ENCODE measurements at regions not wholly inside any gene's neighbourhood (a gene's known extent, or its start where the extent isn't known, plus 50 kb on each side); places are given as distances from the start of the nearest gene placed in this dataset.
"Not testable (repeated sequence)": the region's sequence is repeated elsewhere in the genome, so short reads cannot be mapped to it uniquely, and the experiment has no call there.

- DNase-seq (ENCODE audit: low read depth) = no peak
These were observed 1340.9 kb downstream of the FSCB start for GRCh38 chr14:43166163-43166562.

GRCh38 chr14:43165651-43166050 is 1341.4 kb downstream of the FSCB start:
- DNase-seq (ENCODE audit: low read depth) = no peak

- DNase-seq (ENCODE audit: low read depth) = no peak
These were observed 1345.6 kb downstream of the FSCB start for GRCh38 chr14:43161477-43161876.

GRCh38 chr14:43157661-43158060 is 1349.4 kb downstream of the FSCB start:
- no peak for DNase-seq (ENCODE audit: low read depth)

- DNase-seq (ENCODE audit: low read depth) = no peak
These were observed 1351.2 kb downstream of the FSCB start for GRCh38 chr14:43155924-43156323.

- no peak for DNase-seq (ENCODE audit: low read depth)
These were observed 1351.8 kb downstream of the FSCB start for GRCh38 chr14:43155258-43155657.

- DNase-seq (ENCODE audit: low read depth) = no peak
These were observed 1359.6 kb downstream of the FSCB start for GRCh38 chr14:43147485-43147884.

- DNase-seq (ENCODE audit: low read depth) = no peak
These were observed 1361.7 kb downstream of the FSCB start for GRCh38 chr14:43145361-43145760.

GRCh38 chr14:43143106-43143505 is 1364.0 kb downstream of the FSCB start:
- DNase-seq (ENCODE audit: low read depth) = no peak

- DNase-seq (ENCODE audit: low read depth) = no peak
These were observed 1365.4 kb downstream of the FSCB start for GRCh38 chr14:43141636-43142191.

- no peak for DNase-seq (ENCODE audit: low read depth)
These were observed 1366.6 kb downstream of the FSCB start for GRCh38 chr14:43140453-43140852.

GRCh38 chr14:43135877-43136411 is 1371.1 kb downstream of the FSCB start:
- no peak for DNase-seq (ENCODE audit: low read depth)

GRCh38 chr14:43132441-43132840 is 1374.6 kb downstream of the FSCB start:
- no peak for DNase-seq (ENCODE audit: low read depth)

GRCh38 chr14:43128429-43128828 is 1378.7 kb downstream of the FSCB start:
- not testable (repeated sequence) for DNase-seq (ENCODE audit: low read depth)

GRCh38 chr14:43127874-43128273 is 1379.2 kb downstream of the FSCB start:
- DNase-seq (ENCODE audit: low read depth) = not testable (repeated sequence)

GRCh38 chr14:43123544-43123943 is 1383.5 kb downstream of the FSCB start:
- DNase-seq (ENCODE audit: low read depth) = no peak

- DNase-seq (ENCODE audit: low read depth) = no peak
These were observed 1387.4 kb downstream of the FSCB start for GRCh38 chr14:43119672-43120071.

GRCh38 chr14:43116341-43116740 is 1390.7 kb downstream of the FSCB start:
- DNase-seq (ENCODE audit: low read depth) = no peak

GRCh38 chr14:43105305-43105704 is 1401.8 kb downstream of the FSCB start:
- no peak for DNase-seq (ENCODE audit: low read depth)

- no peak for DNase-seq (ENCODE audit: low read depth)
These were observed 1416.7 kb downstream of the FSCB start for GRCh38 chr14:43090380-43090779.

- no peak for DNase-seq (ENCODE audit: low read depth)
These were observed 1419.4 kb downstream of the FSCB start for GRCh38 chr14:43087666-43088065.

- DNase-seq (ENCODE audit: low read depth) = no peak
These were observed 1421.3 kb downstream of the FSCB start for GRCh38 chr14:43085819-43086218.

- not testable (repeated sequence) for DNase-seq (ENCODE audit: low read depth)
These were observed 1439.7 kb downstream of the FSCB start for GRCh38 chr14:43067372-43067771.

- no peak for DNase-seq (ENCODE audit: low read depth)
These were observed 1449.4 kb downstream of the LRFN5 start for GRCh38 chr14:43056106-43056505.
